Activated T-cell treated with anti-CD3 and anti-CD28 coated beads, Interleukin-2, amount 50 U/mL, for 48 hours (primary cell): ENCODE measurements at regions not wholly inside any gene's neighbourhood (a gene's known extent, or its start where the extent isn't known, plus 50 kb on each side); places are given as distances from the start of the nearest gene placed in this dataset.

Source experiments
- DNase-seq, 2 experiments: peaks; one replicate each; pipeline ENCODE4 v3.0.0-alpha.2; 2020

DNA sequence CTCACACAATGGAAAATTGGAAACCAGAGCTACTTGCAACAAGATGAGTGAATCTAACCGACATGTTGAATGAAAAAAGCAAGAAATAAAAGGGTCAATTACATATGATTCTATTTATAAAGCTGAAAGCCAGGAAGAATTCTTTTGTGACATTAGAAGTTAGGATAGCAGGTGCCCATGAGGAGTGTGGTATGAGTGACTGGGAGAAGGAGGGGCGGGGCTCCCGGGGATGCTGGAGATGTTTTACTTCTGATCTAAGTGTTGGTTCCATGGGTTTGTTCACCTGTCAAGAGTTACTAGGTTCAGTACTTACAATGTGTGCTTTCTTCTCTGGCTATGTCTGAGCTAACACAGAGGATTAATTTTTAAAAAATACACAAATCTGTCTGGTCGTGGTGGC lies 60.8 kb downstream of the NSMCE3 start:
- no peak for DNase-seq

DNA sequence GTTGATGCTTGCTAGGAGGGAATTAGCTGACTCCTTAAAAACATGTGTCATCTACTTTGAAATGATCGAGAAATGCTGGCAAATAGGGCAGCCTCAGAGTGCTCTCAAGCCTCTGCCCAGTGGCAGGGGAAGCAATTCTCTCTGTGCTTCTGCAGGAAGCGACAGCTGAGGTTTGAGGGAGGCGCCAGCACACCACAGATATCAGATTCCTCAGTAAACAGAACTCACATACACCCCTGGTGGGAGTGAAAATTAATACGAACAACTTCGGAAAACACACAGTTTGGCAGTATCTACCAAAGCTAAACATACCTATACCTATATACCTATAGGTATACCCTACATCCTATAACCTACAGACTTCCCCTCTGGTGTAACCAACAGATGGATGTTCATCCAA lies 61.3 kb downstream of the NSMCE3 start:
- no peak for DNase-seq

DNA sequence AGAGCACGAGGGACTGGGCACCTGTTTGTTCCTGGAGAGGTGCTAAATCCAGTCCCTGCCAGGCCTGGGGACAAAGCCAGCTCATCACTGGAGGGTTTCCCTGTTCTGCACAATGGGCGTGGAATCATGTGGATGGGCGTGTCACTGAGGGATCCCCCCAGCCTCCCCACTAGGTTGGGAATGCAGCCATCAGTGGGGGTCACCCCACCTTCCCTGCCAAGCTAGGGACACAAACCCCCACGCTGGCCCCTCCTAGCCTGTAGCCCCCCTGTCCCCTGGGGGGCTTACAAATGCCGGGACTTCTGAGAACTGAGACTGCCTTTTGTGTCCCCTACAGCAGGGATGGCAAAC lies 61.9 kb downstream of the NSMCE3 start:
- DNase-seq: no peak

DNA sequence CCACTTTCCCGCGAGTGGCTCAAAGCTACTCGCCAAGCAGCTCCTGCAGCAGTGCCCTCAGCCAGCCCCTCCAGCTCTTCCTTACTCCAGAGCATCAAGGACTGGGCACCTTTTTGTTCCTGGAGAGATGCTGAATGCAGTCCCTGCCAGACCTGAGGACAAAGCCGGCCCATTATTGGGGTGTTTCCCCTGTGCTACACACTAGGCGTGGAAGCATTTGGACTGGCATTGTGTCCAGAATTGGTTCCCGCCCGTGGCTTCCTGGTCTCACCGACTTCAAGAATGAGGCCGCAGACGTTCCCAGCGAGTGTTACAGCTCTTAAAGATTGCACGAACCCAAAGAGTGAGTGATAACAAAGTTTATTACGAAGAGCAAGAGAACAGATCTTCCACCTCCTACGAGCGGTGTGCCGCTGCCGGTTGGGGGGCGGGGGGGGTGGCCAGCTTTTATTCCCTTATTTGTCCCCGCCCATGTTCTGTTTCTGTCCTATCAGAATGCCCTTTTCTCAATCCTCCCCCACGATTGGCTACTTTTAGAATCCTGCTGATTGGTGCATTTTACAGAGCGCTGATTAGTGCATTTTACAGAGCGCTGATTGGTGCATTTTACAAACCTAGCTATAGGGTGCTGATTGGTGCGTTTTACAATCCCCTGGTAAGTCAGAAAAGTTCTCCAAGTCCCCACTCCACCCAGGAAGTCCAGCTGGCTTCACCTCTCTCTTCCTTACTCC lies 62.4 kb downstream of the NSMCE3 start:
- DNase-seq: no peak

DNA sequence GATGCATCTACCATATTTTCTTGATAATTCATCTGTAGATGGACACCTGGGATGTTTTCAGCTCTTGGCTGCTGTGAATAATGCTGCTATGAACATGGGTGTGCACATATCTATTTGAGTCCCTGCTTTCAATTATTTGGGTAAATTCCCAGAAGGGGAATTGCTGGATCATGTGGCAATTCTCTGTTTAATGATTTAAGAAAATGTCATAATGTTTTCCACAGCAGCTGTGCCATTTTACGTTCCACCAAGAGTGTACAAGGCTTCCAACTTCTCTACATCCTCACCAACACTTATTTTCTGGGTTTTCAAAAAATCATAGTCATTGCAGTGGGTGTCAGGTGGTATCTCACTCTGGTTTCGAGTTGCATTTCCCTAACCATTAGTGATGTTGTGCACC lies 64.4 kb downstream of the NSMCE3 start:
- no peak for DNase-seq

DNA sequence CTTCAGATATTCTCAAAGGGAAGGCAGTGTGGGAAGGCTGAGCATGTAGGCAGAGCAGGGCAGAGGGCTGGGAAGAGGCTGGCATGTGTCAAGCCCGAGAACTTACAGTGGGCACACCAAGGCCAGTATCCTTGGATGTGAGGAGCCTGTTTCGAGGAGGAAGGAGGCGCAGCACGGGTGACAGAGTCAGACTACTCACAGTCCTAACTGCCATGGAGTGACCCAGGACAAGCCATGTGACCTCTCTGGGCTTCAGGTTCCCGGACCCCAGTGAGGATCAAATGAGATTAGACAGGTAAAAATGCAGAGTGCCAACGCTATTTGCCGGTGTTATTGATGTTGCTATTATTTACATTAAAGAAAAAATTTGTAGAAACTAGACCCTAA lies 65.3 kb downstream of the NSMCE3 start:
- no peak for DNase-seq

DNA sequence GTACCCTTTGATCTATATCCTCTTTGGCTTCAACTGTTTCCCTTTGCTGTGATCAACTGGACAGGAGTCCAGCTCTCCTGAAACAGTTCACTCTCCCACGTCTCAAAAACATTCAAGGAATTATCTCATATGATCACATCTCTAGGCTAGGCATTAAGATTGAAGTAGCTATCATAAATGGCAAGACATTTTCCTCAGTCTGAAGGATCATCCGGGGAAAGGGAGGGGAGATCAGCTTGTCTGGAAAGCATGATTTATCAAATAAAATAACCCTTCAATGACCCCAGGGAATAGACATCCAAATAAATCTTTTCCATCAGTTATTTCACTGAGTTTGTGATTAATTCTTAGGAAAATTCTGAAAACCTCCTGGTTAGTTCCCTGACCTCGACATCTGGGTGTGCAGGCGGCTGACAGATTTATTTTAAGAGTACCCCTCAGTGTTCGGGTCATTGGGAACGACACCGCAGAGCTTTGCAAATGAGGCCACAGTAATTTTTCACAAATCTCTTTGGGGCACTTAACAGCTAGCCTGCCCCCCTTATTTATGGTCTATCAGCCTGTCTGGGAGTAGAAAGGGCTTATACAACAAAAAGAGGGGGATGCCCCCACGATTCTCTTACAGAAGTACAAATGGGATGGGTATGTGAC lies 65.8 kb downstream of the NSMCE3 start:
- no peak for DNase-seq

DNA sequence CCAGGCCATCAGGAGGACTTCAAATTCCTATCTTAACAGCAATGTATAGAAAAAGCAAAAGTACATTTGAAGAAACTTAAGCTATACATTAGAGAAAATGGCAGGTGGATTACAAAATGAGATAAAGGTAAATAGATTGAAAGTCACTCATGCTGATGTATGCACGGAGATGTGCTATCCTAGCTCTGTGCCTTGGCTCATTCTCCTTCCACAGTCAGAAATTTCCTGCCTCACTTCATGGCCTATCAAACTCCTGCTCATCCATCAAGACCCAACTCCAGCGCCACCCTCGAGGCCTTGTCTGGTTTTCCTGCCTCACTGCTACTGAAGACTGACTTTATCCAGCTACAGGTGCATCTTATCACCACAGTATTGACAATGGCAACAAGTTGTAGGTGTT lies 72.9 kb downstream of the NSMCE3 start:
- DNase-seq: no peak

DNA sequence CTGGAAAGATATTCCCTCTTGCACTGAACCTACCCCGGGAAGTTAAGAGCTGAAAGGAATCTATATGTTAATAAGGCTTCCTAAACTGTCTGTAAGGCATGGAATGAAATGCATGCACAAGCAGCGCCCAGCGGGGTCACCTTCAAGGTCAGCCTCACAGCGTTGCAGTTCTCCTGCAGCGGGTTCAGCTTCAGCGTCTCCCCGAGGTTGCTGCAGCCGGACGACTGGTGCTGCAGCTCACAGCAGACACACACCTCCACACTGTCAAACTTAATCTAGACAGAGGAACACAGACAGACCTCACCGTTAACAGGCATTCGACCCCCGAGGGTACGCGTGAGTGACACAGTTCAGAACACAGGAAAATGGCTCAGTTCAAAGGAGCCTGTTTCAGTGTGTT lies 73.3 kb downstream of the NSMCE3 start:
- no peak for DNase-seq

DNA sequence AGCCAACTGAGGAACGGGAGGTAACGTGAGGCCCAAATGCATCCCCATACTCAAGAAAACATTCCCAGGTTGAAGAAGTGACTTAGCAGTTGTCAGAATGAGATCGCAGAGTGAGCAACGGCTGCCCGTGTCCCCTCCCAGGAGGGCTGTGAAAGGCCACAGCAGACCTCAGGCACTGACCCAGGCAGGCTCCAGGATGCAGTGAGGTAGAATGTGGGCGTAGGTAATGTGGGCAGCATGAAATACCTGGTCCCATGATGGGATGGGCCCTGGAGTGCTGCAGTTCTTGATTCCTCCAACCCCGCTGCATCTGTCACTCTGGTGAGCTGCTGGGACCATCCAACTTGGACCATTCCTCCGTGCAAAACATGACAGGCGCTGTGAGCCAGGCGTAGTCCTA lies 74.8 kb downstream of the NSMCE3 start:
- no peak for DNase-seq

DNA sequence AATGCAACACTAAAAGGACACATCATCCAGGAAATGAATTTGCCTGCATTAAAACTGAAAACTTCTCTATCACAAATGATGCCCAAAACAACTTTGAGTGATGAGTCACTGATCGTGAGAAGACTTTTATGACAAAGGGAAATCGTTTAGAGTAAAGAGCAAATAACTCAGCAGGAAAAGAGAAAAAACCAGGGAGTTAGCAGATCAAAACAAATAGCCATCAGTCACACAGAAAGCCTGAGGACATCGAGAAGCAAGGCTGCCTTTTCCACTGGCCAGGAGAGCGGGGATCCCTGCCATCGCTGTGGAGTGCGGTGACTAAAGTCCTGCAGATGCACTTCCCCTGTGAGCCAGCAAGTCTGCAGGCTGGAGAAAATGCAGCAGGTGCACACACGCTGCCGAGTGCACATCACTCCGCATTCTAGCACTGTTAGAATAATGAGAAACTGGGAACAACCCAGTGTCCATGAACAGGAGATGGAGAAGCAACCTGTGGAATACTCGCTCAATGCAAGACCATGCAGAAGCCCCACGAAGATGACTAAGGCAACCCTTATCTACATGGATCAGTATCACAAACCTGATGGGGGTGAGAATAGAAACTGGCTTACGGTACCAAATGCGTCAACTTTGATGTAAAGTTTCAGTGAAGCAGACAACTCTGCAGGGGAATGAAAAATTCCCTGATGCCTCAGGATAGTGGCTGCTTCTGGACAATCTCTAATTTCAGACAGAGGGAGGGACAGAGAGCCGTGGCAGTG lies 86.4 kb downstream of the NSMCE3 start:
- peak; percentile 27 to 28 for DNase-seq

DNA sequence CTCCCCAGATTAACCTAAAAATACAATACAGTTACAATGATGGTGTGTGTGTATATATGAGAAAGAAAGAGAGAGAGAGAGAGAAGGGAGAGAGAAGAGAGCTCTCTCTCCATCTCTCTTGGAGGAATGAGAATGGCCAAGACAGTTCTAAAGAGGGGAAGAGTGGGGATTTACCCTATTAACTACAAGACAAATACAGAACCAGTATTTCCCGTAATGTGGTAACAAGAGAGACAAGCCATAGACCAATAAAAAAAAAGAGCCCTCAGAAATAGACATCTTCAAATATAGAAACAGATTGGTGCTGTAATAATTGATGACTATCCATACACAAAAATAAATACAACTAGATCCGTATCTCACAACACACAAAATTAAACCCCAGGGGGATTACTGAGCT lies 87.0 kb downstream of the NSMCE3 start:
- no peak for DNase-seq

DNA sequence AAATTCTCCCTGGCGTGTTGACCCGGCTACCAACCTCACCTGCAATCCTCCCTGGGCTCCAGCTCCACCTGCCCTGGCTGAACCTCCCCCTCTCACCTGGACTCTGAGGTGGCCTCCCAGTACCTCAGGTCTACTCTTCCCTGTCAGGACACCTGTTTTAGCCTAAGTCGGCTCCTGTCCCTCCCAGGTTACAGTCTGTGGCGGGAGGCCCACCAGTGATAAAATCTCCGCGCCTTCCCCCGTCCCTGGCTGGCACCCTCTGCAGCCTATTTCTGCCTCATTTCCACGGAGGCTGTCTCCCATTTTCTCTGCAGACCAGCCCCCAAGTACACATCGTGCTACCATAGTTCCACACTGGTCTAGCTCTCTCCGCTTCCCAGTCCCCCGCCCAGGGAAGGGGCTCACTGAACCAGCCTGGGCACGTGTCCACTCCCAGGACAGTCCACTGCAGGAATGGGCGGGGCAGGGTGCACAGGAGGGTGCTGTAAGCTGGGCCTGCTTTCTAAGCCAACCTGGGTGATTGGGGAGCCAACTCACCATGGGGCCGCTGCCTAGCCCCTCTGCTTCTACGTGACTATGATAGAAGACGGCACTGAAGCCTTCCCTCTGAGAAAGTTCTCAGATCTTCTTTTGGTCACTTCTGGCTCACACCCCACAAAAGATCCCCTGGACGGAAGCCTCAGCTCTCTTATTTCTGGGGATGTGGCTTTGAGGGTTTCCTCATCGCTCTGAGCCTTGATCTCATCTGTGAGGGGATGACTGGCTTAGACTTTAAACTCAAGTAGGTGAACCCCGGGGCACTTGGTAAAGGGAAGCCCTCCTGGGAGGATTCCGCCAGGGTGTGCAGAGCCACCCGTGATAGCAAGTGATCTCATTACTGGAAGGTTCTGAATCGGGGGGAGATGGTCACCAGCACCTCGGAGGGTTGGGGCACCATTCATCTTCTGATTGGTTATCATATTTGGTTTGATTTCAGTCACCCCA lies 96.6 kb downstream of the NSMCE3 start:
- no peak for DNase-seq

DNA sequence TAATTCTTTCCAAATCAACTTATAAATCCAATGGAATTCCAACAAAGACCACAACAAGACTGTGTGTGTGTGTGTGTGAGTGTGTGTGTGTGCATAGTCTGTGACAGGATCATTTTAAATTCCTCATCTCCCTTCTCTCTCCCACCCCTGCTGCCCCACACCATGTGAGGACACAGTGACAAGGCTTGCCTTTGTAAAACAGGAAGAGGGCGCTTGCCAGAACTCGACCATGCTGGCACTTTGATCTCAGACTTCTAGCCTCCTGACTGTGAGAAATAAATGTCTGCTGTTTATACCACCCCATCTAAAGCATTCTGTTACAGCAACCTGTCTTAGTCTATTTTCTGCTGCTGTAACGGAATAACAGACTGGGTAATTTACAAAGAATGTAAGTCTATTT lies 99.1 kb downstream of the NSMCE3 start:
- DNase-seq: no peak
